ENCODE measurements at regions not wholly inside any gene's neighbourhood (a gene's known extent, or its start where the extent isn't known, plus 50 kb on each side); places are given as distances from the start of the nearest gene placed in this dataset.

DNA sequence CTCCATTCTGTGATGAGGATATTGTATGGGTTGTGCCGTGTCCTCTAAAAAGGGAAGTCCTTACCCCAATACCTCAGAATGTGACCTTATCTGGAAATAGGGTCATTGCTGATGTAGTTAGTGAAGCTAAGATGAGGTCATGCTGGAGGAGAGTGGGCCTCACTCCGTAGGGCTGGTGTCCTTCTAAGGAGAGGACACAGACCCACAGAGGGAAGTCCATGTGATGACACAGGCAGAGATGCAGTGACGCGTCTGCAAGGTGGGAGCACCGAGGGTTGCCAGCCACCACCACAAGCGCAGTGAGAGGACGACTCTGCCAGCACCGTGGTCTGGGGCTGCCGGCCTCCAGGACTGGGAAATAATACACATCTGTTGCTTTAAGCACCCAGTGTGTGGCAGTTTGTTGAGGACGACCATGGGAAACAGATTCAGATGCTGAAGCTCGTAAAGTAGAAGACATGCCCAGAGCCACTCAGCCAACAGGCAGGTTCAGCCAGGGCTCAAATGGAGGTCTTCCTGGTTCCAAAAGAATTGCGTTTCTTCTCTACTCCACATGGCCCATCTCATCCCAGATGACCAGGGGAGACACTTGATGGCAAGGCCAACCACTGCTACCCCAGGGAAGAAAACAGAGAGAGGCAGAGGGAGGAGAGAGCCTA is 59.2 kb upstream of the DUSP22 start:
- TF ChIP-seq ZNF274 (IDR thresholded peaks at IDR 0.05; ENCODE audit: low read depth, low read length) (no peak), SUZ12 (IDR thresholded peaks at IDR 0.05; ENCODE audit: extremely low read depth, insufficient read depth, insufficient read length) (no peak), YY1 (IDR thresholded peaks at IDR 0.05; ENCODE audit: insufficient read depth, insufficient read length) (no peak)

Measured in NT2/D1 (cell line).